Dermis microvascular lymphatic vessel endothelial cell (primary cell): ENCODE measurements at regions not wholly inside any gene's neighbourhood (a gene's known extent, or its start where the extent isn't known, plus 50 kb on each side); places are given as distances from the start of the nearest gene placed in this dataset.
"Not testable (repeated sequence)": the region's sequence is repeated elsewhere in the genome, so short reads cannot be mapped to it uniquely, and the experiment has no call there.

Experiments
- DNase-seq, 2 donors: peaks; one replicate each; pipeline versions ENCODE4 v3.0.0 to v3.0.0-alpha.2; 2010; ENCODE audit warnings: low read depth in 2 of 2

DNA sequence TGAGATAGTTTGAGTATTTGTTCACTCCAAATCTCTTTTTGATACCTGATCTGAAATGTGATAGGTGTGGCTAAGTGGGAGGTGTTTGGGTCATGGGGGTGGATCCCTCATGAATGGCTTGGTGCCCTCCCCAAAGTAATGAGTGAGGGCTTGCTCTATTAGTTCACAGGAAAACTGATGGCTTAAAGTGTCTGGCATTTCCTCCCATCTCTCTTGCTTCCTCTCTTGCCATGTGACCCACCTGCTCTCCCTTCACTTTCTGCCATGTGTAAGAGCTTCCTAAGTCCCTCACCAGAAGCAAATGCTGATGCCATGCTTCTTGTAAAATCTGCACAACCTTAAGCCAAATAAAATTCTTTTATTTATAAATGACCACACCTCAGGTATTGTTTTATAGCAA, 61.1 kb downstream of the MAD2L1 start:
- no peak for DNase-seq

DNA sequence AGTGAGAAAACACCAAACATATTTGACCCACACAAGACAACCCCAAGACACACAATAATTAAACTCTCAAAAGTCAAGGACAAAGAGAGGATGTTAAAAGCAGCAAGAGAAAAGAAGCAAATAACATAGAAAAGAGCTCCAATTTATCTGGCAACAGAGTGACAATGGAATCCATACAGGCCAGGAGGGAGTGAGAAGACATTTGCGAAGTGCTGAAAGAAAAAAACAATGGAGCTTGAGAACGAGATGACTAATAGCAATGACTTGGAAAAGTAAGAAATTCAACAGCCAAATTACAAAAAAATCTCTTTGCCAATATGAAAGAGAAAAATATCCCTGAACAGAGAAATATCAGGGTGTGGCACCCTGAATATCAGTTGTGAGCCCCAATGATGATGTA, 61.6 kb downstream of the MAD2L1 start:
- DNase-seq, result no peak

DNA sequence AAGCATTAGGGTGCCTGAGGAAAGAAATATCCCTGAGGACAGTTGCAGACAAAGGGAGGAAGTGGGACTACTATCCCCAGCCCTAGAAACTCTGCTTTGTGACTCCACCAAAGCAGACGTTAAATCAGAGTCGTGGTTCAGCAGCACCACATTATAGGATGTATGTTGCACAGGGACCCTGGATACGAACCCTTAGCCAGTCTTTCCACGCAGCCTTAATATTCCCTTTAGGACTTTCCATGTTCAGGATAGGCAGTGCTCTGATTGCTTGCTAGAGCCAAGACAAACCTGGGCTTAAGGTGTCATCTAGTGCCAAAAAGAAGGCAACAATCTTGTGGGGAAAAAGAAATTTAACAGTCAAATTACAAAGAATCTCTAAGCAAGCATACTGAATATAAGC, 62.6 kb downstream of the MAD2L1 start:
- no peak for DNase-seq

DNA sequence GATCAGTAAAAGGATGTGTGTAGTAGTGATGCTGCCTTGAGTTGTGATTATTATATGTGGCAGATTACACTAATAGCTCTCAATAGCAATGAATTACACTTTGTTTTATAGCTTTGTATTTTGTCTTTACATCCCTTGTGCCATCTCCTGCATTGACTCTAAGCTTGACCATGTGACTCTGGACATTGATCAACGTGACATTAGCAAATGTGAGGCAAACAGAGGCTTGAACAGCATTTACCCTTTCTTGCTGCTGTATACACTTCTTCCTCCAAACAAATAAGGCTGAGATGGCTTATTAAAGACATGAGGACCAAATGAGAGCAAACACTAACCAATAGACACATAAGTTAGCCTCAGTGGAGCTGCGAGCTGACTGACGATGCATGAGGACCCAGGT, 63.5 kb downstream of the MAD2L1 start:
- no peak for DNase-seq

DNA sequence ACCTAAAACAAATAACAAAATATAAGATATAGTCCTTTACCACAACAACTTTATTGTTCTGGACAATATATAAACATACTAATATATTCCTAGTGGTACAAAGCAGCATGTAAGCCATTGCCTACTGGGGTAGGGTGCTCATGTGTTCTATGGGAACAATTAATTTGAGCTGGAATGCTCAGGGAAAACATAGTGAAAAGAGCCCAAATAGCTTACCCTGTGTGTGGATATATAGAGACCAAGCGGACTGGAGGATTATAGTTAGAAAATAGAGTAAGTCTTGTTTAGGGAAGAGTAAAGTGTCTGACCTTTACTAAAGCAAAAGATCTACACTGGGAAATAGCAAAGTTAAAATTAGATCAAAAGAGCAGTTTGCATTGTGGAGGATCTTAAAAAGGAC, 64.8 kb downstream of the MAD2L1 start:
- DNase-seq, result no peak

DNA sequence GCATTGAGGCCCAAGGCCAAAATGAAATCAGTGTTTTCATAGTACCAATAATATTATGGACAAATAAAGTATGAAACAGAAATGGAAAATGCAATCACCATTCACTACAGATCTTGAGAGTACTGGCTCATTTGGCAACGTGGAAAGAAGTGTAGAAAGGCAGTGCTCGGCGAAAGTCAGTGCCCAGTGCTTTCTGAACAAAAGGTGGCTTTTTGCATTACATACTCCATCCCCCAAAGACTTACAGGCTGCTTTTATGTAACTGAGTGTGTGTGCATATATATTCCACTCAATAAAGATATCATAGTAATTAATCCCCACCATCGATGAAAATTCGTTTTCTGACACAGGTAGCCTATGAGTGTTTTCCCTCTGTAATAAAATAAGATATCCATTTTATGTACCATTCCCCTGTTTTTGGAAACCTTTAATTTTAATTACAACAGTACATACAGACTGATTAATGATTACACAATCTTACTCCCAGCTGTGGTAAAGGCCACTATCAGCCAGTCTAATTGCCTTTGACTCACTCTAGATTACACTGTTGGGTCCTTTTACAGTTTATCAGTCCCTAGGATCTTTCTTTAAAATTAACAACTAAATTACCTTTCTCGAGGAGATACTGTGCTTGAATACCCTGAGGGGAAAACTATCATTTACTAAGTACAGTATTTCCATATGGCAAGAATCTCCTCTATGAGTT, 65.9 kb downstream of the MAD2L1 start:
- no peak for DNase-seq

DNA sequence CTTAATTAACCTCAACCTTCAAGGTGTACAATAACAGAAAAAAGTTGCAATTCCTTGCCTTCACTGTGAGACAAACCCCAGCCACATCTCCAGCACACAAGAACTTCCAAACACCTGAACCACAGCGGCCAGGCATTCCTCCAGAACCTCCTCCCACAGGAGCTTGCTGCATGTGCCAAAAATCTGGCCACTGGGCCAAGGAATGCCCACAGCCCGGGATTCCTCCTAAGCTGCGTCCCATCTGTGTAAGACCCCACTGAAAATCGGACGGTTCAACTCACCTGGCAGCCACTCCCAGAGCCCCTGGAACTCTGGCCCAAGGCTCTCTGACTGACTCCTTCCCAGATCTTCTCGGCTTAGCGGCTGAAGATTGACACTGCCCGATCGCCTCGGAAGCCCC, 70.6 kb downstream of the MAD2L1 start:
- not testable (repeated sequence) for DNase-seq

DNA sequence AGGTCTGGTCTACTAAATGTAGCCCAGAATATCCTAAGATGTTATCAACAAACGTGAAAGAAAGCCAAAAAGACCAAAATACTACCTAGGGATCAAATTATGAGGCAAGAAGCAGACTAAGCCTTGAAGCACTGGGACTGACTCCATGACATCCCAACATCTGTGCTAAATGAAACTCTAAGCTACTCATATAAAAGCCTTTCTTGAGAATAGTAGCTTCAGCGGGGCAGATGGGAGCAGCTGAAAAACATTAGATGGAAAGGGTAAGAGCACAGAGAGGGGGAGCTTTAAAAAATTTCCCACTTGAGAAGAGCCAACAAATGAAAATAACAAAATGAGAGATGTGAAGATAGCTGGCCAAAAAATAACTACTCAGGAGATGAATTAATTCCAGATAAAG, 81.7 kb downstream of the MAD2L1 start:
- DNase-seq, result no peak

DNA sequence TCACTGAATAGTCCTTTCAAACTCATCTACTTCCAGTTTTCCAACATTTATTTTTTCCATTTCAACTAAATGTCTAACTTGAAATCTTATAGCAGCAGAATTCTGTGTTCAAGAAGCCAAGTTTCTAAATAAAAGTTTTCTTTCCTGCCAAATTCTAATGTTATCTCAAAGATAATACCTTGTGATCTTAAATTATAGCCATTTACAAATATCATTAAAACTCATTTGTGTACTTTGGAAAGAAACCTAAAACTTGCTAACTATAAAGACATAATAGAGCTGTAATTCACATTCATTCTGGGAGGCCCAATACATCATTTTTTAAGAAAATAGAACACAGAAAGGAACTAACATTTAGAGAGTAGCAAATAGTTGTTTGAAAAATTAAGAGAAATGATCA, 83.9 kb downstream of the MAD2L1 start:
- no peak for DNase-seq

DNA sequence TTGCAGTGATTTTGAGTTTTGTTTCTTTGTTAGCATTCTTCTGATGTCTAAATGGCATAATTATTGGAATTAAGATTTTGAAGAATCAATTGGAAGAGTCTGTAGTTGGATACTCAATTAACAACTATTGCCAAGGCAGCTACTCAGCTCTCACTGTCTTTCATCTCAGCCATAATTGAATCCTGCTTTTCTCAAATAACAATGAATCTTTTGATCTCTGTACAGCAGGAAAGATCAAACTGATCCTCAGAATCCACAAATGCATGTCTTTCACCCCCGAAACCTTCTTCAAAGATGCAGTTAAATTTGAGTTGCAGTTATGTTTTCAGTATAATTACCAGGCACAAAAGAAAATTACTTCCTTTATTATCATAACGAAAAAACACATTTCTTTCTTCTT, 86.2 kb downstream of the MAD2L1 start:
- DNase-seq, result no peak

DNA sequence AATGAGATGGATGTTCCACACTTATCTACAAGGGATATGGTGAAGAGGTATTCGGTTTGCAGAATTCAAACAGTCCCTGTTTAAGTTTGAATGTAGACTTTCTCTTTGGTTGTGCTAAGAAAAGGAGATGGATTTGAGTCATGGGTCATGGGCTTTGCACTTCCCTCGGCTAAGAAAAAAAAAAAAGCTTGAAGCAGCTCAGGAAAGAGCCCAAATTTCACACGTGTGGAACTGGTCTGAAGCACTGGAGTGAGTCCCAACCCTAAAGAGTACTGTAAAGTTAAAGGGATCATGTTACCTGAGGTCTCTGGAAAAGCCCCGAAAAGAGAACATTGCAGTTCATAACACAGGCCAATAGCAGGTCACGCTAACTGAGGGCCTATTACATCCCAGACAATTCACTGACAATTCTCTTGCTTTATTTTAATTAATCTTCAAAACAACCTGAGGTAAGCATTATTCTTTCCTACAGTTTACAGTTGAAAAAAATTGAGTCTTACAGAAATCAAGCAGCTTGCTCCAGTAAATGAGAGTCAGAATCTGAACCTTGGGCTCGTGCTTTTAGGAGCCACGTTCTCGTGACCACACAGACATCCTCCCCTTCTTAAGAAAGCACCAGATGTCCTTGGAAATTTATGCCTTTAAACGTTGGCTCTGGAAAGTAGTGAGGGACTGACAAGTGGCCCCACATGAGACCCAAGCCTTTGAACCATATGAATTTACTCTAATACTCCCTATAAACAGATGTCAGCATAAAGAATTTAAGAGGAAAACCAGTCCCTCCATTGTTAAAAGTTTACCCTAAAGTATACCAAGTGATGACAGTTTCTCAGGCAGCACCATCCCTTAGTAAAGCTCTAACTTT, 89.3 kb downstream of the MAD2L1 start:
- no peak for DNase-seq

DNA sequence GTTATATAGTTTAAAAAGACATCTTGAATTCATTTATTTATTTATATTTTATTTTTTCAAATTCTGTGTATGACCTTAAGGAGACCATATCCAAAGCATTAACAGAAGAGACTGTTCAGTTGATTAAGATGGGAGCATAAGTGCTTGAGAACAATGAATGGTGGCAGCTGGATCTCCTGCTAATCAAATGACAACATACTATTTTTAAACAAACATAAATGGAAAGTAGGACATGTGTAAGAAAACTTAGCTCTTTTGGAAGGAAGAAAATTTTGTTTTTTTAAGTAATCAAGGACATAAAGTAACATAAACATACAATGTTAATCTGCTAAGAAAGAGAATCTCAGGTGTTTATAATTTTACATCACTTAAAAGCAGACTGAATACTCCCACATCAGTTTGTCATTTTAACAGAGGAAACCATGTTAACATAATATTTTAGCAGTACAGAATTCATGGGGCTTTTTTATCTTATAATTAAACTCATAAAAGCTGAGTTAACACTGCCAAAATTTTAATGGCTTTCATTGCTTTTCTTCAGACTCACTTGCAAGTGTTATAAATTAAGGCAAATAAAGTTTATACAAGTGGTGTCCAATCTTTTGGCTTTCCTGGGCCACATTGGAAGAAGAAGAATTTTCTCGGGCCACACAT, 95.1 kb downstream of the MAD2L1 start:
- DNase-seq, result no peak

DNA sequence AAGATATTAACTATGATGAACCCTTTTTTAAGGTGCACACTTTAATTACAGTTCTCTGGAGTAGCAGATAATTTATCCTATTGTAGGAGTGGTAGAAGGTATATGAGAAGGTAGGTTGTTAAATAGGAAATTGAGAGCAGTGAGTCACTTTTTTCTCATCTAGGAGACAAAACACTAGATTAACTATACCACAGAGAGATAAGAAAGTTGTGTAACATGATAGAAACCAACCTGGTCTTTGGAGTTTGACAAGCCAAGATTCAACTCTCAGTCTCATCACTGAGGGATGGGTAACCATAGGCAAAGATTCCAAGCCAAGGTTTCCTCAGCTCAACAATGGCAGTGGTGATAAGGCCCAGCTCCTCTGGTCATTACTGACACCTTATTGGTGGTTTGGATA, 104.0 kb downstream of the MAD2L1 start:
- DNase-seq, result no peak

DNA sequence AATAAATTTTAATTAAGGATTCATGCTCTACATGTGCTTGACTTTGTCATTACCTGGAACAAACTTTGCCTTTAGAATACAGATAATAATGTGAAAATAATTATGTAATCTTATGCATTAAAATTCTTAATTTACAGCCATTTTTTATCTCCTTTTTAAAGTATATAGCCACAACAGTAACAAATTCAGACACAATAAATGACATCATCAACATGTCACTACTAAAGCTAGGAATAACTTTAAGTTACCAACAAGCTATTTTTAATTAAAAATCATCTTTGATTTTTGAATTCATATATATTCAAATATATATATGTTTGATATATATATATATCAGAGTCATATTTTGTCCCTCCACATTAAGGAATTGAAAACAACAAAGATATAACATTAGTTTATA, 107.7 kb downstream of the MAD2L1 start:
- no peak for DNase-seq

DNA sequence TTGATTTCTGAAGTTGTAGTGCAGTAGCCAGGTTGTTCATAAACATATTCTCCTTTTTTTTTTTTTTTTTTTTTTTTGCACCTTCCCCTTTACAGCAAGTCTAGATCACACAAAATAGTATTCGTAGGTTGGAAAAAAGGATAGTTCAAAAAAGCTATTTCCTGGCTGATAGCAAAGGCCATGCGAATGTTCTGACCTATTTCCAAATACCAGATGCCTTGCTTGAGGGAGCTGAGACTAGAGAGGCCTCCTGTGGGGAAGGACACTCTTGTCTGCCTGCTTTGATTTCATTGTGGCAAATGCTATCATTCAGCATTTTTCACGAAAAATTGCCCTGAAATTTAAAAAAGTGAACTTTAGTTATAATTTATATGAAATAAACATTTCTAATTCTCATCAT, 111.4 kb downstream of the MAD2L1 start:
- DNase-seq, result no peak

DNA sequence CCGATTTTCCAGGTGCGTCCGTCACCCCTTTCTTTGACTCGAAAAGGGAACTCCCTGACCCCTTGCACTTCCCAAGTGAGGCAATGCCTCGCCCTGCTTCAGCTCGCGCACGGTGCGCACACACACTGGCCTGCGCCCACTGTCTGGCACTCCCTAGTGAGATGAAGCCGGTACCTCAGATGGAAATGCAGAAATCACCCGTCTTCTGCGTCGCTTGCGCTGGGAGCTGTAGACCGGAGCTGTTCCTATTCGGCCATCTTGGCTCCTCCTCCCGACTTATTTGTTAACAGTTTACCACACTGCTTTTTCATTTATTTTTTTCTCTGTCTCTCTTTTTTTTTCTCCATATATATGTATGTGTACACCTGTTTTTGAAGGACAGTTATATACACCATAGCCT, 112.2 kb downstream of the MAD2L1 start:
- DNase-seq, result not testable (repeated sequence)

DNA sequence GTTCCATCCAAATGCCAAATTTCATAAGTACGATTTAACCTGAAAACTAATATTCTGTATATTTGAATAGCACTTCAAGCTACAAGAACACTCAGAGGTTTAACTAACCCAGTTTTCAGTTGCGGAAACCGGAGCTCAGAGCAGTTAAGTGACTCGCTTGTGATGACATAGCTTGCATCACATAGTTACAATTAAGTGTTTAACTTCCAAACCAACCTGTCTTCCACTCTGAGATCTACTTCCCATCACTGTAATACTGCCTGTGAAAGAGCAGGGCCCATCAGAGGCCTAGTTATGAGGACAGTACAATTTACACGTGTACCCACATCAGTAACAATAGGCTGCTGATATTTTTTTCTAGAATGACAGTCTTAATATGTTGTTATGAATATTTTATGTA, 120.3 kb downstream of the MAD2L1 start:
- no peak for DNase-seq

DNA sequence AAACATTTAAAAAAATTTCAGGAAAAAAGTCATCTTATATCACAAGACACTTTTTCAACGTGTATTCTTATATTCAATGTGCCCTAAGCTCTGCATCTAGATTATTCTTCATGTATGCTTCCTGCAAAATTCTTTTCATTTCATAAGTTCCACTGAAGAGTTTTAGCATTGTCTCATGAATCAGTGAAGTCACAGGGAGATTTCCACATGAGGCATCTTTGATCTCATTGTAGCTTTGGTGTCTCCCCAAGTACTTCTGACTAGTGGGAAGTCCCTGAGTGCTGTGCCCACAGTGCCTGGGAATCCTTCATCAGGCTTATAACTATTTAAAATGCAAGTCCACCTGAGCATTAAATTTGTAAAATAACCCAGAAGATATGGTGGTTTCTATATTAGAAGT, 123.8 kb downstream of the MAD2L1 start:
- no peak for DNase-seq

DNA sequence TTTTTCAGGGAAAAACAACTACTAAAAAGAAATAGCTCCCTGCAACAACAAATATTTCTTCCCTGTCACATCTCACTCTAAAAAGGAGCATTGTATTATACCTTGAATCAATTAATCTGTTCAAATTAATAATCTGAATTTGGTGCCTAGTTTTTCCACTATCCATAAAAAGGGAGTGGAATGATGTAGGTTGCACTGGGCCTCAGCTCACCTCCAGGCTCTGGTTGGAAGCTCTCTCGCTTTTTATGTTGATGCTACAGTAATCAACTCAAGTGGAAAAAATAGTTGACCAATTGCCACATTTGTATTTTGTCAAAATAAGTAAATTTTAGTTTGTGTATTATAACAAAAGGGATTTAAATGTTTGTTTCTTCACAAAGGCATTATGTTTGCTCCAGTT, 126.1 kb downstream of the MAD2L1 start:
- DNase-seq, result no peak

DNA sequence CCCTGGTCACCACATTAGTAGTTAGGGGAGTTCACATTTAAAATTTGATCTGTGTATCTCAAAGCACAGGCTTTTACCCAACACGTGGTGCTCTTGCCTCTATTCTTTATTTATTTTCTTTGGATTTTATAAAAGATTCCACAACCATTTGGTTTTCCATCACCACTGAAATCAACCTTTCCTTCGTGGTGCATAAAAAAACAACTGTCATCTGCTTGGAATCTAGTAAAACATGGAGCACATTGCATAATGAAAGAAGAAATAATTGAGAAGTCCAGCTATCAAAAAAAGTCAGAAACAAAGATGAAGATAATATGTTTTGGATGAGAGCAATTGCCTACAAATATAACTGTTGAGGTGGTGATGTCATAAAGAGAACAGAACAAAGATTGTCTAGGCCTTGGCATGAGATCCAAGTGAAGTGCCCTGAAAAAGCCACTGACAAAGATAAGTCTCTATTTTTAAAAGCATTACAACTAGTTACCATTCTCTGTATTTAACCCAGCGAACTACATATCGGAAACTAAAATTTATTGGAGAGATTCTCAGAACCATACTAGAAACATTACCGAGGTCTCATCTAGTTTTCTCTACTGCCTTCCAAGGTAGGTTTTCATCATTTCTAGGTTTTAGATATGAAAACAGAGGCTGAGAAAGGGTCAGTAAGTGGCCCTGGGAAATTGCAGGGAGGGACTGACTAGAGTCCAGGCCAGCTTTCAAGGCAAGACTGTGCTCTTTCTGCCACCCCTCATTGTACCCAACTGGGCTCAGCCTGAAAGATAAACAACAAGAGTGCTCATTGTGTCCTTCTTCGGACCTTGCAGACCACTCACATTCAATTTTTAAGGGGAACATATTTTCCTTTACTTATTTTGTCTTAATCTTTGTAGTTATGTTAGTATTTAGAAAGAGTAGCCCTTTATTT, 127.3 kb downstream of the MAD2L1 start:
- no peak for DNase-seq

DNA sequence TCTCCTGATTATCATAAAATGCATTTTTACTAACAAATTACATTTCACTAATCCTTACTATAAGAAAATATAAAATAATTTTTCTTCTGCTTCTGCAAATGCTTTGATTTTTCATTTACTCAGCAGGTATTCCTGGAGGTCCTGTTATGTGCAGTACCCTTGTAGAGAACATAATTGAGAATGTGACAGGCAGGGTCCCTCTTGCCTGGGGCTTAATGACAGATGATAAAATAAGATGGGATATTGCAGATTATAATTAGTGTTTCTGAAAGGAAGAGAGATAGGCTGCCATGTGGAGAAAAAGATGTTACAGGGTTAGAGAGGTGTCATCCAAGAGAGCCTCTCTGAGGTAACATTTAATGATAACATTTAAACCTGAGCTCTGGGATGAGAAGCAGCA, 128.9 kb downstream of the MAD2L1 start:
- DNase-seq, result no peak

DNA sequence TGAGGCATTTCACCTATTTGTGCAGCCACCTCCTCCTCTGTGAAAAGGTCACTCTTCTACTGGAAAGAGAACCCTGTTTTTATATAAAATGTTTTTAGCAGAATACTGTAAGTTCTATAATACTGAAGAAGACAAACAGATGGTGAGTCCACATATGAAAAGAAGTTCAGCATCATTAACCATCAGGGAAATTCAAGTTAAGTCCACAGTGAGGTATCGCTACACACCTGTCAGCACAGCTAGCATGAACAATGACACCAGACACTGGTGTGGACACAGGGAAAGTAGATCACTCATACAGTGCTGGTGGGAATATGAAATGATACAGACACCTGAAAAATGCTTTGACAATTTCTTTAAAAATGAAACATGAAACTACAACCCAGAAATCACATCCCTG, 133.0 kb downstream of the MAD2L1 start:
- no peak for DNase-seq
